ENCODE measurements at regions not wholly inside any gene's neighbourhood (a gene's known extent, or its start where the extent isn't known, plus 50 kb on each side); places are given as distances from the start of the nearest gene placed in this dataset.

DNA sequence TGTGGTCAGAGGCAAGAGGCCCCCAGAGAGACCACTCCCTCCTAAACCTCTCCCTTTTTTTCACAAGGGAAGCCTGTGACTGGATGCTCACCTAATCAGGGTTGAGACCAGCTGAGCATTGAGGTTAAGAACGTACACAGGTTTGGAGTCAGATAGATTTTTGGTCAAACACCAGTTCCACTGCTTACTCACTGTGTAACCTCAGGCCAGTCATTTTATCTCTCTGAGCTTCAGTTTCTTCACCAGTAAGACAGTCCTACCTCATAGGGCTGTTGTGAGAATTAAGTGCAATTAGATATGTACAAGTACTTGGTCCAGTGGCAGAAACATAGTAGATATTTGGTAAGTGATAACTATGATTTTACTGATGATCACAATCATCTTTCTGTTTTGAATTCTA is 256.8 kb downstream of the CDK5RAP2 start:
- no peak overlapping the region for H3K27ac ChIP-seq
- no peak for TF ChIP-seq NR3C1 (IDR thresholded peaks at IDR 0.05)
- no peak for TF ChIP-seq ZC3H11A (IDR thresholded peaks at IDR 0.05)
- no peak for TF ChIP-seq ESRRA (IDR thresholded peaks at IDR 0.05; ENCODE audit: borderline replicate concordance, low read length)
- no peak for TF ChIP-seq BHLHE40 (IDR thresholded peaks at IDR 0.05; ENCODE audit: low read depth, low read length)
- TF ChIP-seq, protein P1, sequence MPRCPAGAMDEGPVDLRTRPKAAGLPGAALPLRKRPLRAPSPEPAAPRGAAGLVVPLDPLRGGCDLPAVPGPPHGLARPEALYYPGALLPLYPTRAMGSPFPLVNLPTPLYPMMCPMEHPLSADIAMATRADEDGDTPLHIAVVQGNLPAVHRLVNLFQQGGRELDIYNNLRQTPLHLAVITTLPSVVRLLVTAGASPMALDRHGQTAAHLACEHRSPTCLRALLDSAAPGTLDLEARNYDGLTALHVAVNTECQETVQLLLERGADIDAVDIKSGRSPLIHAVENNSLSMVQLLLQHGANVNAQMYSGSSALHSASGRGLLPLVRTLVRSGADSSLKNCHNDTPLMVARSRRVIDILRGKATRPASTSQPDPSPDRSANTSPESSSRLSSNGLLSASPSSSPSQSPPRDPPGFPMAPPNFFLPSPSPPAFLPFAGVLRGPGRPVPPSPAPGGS (IDR thresholded peaks at IDR 0.05), result no peak
- no peak for TF ChIP-seq CHD4 (IDR thresholded peaks at IDR 0.05; ENCODE audit: borderline replicate concordance)
- H3K4me3 ChIP-seq, result no peak overlapping the region
- FAIRE-seq, result no peak
- no peak overlapping the region for H3K4me2 ChIP-seq
- H3K4me1 ChIP-seq, result no peaks in the 10 kb centered on the region
- 5% methylated on average over 1 of the region's 1 CpG for WGBS (ENCODE audit: missing lambda C conversion rate)
- CTCF ChIA-PET, result no interaction called here
- POLR2A ChIA-PET, result no interaction called here
- H3K9me3 ChIP-seq, result no peaks in the 10 kb centered on the region
- ATAC-seq, result no peak
- DNase-seq (ENCODE audit: low read depth in 1 of 2, low spot score in 1 of 2), result no peak

GRCh38 chr9:120319452-120319851 is 260.5 kb downstream of the CDK5RAP2 start:
- FAIRE-seq (no peak), DNase-seq (ENCODE audit: low read depth in 1 of 2, low spot score in 1 of 2) (no peak), ATAC-seq (no peak)
- Histone ChIP-seq H3K27ac (no peak overlapping the region), H3K9me3 (peaks cover 8% of the 10 kb centered on the region), H3K4me2 (no peak overlapping the region), H3K4me1 (no peaks in the 10 kb centered on the region), H3K4me3 (no peak overlapping the region)
- 4% methylated on average over 3 of the region's 3 CpGs for WGBS (ENCODE audit: missing lambda C conversion rate)
- CTCF ChIA-PET, result interaction anchor here (0.6 kb wide), 1 partner anchor 374 kb away, joined by 3 read pairs; no protein-coding TSS in a partner anchor
- no peak for TF ChIP-seq SREBF2 (IDR thresholded peaks at IDR 0.05)
- TF ChIP-seq E2F6 (IDR thresholded peaks at IDR 0.05; ENCODE audit: borderline replicate concordance, low read depth), result no peak
- TF ChIP-seq POLR2A (IDR thresholded peaks at IDR 0.05; ENCODE audit: low read length), result no peak
- TF ChIP-seq, protein P1 (IDR thresholded peaks at IDR 0.05), result no peak
- no peak for TF ChIP-seq JUN (IDR thresholded peaks at IDR 0.05)
- TF ChIP-seq SMC3 (IDR thresholded peaks at IDR 0.05), result no peak
- no peak for TF ChIP-seq BHLHE40 (IDR thresholded peaks at IDR 0.05; ENCODE audit: low read depth, low read length)
- TF ChIP-seq, protein P2, sequence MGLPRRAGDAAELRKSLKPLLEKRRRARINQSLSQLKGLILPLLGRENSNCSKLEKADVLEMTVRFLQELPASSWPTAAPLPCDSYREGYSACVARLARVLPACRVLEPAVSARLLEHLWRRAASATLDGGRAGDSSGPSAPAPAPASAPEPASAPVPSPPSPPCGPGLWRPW (IDR thresholded peaks at IDR 0.05), result no peak
- TF ChIP-seq ZC3H11A (IDR thresholded peaks at IDR 0.05), result no peak
- no peak for TF ChIP-seq ESRRA (IDR thresholded peaks at IDR 0.05; ENCODE audit: borderline replicate concordance, low read length)
- no peak for TF ChIP-seq HOXA7 (CRISPR knock-in tag; IDR thresholded peaks at IDR 0.05)
- TF ChIP-seq FOSL2 (IDR thresholded peaks at IDR 0.05), result no peak
- no peak for TF ChIP-seq FOSL2 (CRISPR knock-in tag; IDR thresholded peaks at IDR 0.05)
- no peak for TF ChIP-seq RAD21 (conservative IDR thresholded peaks at IDR 0.05 in 1 of 2, IDR thresholded peaks at IDR 0.05 in 1 of 2)
- no peak for TF ChIP-seq RFX5 (IDR thresholded peaks at IDR 0.05)
- POLR2A ChIA-PET, result no interaction called here

DNA sequence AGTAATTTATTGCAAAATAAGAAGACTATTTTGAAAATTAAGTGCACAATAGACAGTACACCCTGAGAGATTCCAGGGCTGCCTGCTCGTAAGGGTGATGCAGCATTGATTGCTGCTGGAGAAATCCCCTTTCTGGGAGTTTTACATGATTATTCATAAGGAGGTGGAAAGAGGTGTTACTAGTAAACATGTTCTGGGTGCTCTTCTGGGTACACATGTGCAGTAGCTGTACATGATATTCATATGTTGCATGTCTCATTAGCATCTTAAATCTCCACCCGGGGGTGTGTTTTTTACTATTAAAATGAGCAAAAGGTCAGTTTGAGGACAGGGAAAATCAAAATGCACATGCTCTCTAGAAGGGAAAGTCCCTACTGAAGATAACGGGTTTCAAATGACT is 264.8 kb downstream of the CDK5RAP2 start:
- ChIA-PET CTCF (no interaction called here), POLR2A (no interaction called here)
- Histone ChIP-seq H3K4me1 (no peaks in the 10 kb centered on the region), H3K27ac (no peak overlapping the region), H3K4me3 (no peak overlapping the region), H3K9me3 (peaks cover 17% of the 10 kb centered on the region), H3K4me2 (no peak overlapping the region)
- ATAC-seq (no peak), FAIRE-seq (no peak), DNase-seq (ENCODE audit: low read depth in 1 of 2, low spot score in 1 of 2) (no peak)
- 5% methylated on average over 3 of the region's 3 CpGs for WGBS (ENCODE audit: missing lambda C conversion rate)
- no peak for TF ChIP-seq RARB (CRISPR knock-in tag; IDR thresholded peaks at IDR 0.05)
- TF ChIP-seq GATA3 (IDR thresholded peaks at IDR 0.05; ENCODE audit: borderline replicate concordance), result no peak
- no peak for TF ChIP-seq EP300 (IDR thresholded peaks at IDR 0.05)
- no peak for TF ChIP-seq POLR2AphosphoS2 (conservative IDR thresholded peaks at IDR 0.05; ENCODE audit: low read length)
- no peak for TF ChIP-seq MAZ (IDR thresholded peaks at IDR 0.05; ENCODE audit: borderline replicate concordance, low read depth, low read length)
- no peak for TF ChIP-seq KDM5A (IDR thresholded peaks at IDR 0.05)
- TF ChIP-seq JUNB (IDR thresholded peaks at IDR 0.05), result no peak
- TF ChIP-seq NR3C1 (IDR thresholded peaks at IDR 0.05), result no peak
- TF ChIP-seq ZFP36 (IDR thresholded peaks at IDR 0.05; ENCODE audit: borderline replicate concordance, partially characterized antibody), result no peak
- no peak for TF ChIP-seq RFX5 (IDR thresholded peaks at IDR 0.05)
- TF ChIP-seq CHD2 (IDR thresholded peaks at IDR 0.05; ENCODE audit: low read length, partially characterized antibody), result no peak
- no peak for TF ChIP-seq ZSCAN20 (CRISPR knock-in tag; IDR thresholded peaks at IDR 0.05)
- no peak for TF ChIP-seq EHF (CRISPR knock-in tag; IDR thresholded peaks at IDR 0.05)
- TF ChIP-seq POLR2A (IDR thresholded peaks at IDR 0.05; ENCODE audit: low read length), result no peak

All from A549 (cell line).